SKM-1 treated with dmso at 0.1 percent for 144 hours (cell line): ENCODE measurements at regions not wholly inside any gene's neighbourhood (a gene's known extent, or its start where the extent isn't known, plus 50 kb on each side); places are given as distances from the start of the nearest gene placed in this dataset.
A peak's percentile ranks its signal among the peaks of the same experiment; 100 is the strongest.
"Not testable (repeated sequence)": the region's sequence is repeated elsewhere in the genome, so short reads cannot be mapped to it uniquely, and the experiment has no call there.

Source experiments
- DNase-seq: peaks from one replicate; lab custom pipeline; 2025; ENCODE audit not compliant: unreplicated experiment; lab: John Stamatoyannopoulos, UW

GRCh38 chr17:27090450-27091042 is 203.4 kb upstream of the WSB1 start:
- not testable (repeated sequence) for DNase-seq

DNA sequence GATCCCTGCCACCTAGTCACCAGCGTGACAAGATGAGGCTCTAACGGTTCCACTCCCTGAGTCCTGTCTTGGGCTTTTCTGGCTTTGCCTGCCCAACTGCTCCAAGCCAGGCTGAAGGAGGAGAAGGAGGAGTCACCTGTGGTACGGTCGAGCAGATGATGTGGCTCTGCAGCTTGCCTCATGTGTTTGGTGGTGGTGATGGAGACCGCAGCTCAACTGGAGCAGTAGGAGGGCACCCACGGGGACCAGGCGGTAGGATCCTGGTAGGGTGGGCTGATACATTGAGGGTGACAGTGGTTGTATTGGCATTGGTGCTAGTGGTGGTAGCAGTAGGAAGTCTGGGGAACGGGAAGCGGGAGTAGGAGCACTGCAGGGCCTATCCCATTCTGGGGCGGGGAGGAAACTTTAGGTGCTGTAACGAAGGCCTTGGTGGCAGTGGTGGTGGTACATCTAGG is 202.8 kb upstream of the WSB1 start:
- no peak for DNase-seq

DNA sequence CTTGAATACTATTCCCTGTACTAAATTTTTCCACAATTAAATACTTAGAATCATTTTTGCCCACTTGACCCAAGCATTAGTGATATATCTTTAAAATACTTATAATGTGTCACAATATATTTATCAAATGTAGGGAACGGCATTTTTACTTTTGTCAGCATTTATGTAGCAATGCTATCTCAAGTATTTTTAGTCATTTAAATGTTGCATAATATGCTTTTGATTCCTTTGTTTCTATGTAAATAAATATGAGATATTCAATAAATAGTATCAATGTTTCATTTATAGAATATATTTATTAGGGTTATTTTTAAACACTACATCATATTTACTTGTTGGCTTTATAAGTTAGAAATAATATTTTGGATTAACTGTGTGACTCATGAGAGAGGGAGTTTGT is 199.7 kb upstream of the WSB1 start:
- DNase-seq = not testable (repeated sequence)

- DNase-seq = not testable (repeated sequence)
Measured at GRCh38 chr17:27095821-27096220, 198.1 kb upstream of the WSB1 start.

GRCh38 chr17:27099266-27099665 is 194.6 kb upstream of the WSB1 start:
- not testable (repeated sequence) for DNase-seq

DNA sequence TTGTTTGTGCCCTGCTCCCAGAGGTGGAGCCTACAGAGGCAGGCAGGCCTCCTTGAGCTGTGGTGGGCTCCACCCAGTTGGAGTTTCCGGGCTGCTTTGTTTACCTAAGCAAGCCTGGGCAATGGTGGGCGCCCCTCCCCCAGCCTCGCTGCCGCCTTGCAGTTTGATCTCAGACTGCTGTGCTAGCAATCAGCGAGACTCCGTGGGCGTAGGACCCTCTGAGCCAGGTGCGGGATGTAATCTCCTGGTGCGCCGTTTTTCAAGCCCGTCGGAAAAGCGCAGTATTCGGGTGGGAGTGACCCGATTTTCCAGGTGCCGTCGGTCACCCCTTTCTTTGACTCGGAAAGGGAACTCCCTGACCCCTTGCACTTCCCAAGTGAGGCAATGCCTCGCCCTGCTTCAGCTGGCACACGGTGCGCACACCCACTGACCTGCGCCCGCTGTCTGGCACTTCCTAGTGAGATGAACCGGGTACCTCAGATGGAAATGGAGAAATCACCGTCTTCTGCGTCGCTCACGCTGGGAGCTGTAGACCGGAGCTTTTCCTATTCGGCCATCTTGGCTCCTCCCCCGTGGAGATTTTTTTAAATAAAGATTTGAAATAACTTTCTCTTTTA is 189.2 kb upstream of the WSB1 start:
- DNase-seq = not testable (repeated sequence)

DNA sequence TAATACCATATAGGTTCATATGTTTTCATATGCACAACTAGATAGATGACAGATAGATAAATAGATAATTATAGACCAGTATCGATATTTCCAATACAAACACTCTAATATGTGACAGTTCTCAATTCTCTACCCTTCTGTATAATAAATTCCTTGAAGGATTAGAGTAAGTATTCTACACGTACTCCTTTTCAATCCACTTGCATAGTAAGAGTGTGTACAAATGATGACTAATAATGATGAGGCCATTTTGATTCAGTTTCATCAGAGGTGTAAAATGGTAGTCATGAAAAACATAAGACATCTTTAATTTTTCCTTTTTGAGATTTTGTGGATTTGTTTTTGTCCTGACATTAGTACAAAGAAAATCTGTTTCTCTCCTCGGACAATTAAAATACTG is 188.3 kb upstream of the WSB1 start:
- no peak for DNase-seq

GRCh38 chr17:27106347-27106981 is 187.4 kb upstream of the WSB1 start:
- no peak for DNase-seq

- no peak for DNase-seq
Measured at GRCh38 chr17:27106982-27107360, 186.9 kb upstream of the WSB1 start.

DNA sequence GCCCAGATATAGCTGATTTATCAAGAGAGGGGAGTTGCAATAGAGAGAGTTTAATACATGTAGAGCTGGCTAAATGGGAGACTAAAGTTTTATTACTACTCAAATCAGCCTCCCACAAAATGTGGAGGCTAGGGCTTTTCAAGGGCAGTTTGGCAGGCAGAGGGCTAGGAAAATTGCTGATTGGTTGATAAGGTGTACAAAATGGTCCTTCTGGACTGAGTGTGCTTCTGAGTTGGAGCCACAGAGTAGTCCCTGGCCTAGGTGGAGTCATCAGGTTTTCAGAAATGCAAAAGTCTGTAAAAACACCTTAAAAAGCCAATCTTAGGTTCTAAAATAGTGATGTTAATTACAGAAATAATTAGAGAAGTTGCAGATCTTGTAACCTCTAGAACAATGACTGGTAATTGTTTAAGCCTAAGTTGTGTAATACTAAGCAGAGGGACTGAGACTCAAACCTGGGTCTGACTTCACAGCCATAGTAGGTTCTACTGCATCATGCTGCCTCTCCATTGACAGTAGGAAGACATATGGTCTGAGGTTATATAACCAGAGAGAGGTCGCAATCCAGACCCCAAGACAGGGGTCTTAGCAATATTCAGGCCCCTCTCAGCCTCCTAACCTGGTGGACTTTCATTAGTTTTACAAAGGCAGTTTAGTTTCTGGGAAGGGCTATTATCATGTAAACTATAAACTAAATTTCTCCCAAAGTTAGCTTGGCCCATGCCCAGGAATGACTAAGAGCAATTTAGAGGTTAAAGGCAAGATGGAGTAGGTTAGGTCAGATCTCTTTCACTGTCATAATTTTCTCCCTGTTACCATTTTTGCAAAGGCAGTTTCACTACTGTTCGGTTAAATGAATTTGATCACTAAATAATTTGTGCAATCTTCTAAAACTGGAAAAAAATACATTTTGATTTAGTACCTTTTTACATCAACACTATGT is 186.3 kb upstream of the WSB1 start:
- not testable (repeated sequence) for DNase-seq

DNA sequence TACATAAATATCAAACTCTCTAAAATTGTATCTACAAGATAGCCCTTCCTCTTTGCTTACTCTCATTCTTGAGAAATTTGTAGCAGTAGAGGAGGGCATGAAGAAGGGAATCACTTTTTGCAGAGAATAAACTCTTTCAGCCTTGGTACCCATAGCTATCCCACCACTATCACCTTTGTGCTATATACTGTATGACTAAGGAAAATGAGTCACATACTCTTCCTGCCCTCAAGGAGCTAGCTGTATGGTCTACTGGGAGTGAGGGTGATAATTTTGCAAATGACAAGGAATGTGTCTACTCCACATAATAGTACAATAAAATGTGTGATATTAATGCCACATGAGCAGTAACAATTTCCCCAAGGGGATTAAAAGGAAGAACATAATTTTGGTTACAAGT is 184.6 kb upstream of the WSB1 start:
- no peak for DNase-seq

DNA sequence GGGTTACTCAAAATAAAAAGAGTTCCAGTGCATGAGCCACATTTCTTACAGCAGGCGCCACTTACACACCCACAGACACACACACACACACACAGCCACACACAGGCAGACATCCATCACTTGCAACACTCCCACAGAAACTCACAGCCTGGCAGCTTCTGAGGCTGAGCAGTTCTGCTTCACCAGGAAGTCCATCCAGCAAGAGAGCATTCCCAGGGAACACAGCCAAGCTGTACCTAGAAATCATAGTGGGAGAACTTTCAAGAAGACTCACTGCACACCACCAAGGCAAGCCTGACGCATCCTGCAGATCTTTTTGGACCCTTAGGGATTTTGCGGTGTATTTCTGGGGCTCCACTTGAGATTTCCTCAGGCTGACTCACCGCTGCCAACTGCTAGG is 140.9 kb upstream of the WSB1 start:
- no peak for DNase-seq

DNA sequence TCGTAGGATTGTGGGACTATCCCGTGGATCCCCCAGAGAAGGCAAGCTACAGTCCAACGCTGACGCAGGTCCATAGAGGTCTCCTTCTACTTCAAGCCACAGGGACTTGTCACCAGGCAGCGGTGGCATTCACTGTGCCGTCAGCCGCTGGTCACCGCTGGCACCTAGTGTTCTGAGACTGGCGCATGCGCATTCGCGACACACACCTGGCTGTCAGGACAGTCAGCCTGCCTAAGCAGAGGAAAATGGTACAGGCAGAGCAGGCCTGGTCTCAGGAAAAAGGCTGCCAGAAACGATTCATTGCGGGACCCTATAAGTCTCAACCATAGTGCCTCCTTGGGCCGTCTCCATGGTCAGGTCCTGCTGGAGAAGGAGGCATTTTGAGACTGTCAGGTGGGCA is 138.0 kb upstream of the WSB1 start:
- DNase-seq = no peak

GRCh38 chr17:27157297-27157696 is 136.6 kb upstream of the WSB1 start:
- DNase-seq = no peak

GRCh38 chr17:27157898-27158297 is 136.0 kb upstream of the WSB1 start:
- DNase-seq = no peak

DNA sequence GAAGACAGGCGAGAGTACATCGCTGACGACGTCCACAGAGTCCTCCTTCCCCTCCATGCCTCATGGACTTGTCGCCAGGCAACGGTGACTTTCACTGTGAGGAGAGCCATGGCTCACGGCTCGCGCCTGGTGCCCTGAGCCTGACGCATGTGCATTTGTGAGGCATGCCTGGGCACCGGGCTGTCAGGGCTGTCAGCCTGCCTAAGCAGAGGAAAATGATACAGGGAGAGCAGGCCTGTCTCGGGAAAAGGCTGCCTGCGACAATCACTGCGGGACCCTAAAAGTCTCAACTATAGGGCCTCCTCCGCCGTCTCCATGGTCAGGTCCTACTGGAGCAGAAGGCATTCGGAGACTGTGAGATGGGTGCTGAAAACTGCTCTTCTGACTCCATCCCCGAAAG is 135.5 kb upstream of the WSB1 start:
- DNase-seq = no peak

- no peak for DNase-seq
Measured at GRCh38 chr17:27180322-27180721, 113.6 kb upstream of the WSB1 start.

- peak; percentile 42 for DNase-seq
Measured at GRCh38 chr17:27181379-27181925, 112.5 kb upstream of the WSB1 start.

DNA sequence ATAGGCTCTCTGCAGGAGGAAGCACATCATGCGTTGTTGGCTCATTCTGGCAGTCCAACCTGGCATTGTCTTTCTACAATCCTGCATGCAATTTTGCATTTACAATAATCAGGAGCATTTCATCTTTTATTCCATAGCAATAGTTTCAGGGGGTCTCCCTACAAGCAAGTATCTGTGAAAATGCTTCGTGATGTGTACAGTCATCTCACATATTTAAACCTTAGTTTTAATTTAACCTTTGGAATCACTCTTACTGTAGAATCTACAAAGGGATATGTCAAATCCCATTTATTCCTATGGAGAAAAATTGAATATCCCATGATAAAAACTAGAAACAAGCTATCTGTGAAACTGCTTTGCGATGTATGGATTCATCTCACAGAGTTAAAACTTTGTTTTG is 112.0 kb upstream of the WSB1 start:
- no peak for DNase-seq

- DNase-seq = peak; percentile 12
Measured at GRCh38 chr17:27197505-27197904, 96.4 kb upstream of the WSB1 start.

DNA sequence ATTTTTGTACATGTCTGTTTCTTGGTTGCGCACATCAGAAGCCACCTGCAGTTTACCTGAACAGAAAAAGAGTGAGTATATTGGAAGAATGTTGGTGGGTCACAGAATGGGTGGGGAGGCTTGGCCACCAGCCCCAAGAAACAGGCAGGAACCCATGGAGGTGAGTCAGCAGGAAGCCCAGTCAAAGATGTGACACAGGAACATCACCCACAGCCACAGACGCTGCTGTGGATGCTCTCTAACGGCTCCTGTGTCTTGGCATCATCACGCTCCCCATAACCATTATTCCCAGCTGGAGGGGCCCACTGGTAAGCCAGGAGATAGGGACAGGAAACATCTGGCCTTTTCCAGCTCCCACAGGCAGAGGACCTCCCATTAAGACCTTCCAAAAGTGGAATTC is 94.0 kb upstream of the WSB1 start:
- DNase-seq = no peak
